Liver (tissue), 8 donors: ENCODE measurements at regions not wholly inside any gene's neighbourhood (a gene's known extent, or its start where the extent isn't known, plus 50 kb on each side); places are given as distances from the start of the nearest gene placed in this dataset.

Experiments
- DNase-seq: peaks from one replicate; pipeline ENCODE4 v3.0.0-alpha.2; 2017; ENCODE audit warnings: low spot score
- H3K27ac ChIP-seq, 2 donors: one replicate each; pipeline ENCODE4 v1.7.0; 2013; ENCODE audit warnings: inconsistent platforms in 2 of 2, low read length in 2 of 2, control low read depth in 1 of 2, low read depth in 1 of 2, mild to moderate bottlenecking in 1 of 2
- H3K27me3 ChIP-seq, 4 donors: one replicate each; pipeline versions ENCODE4 v1.6.1 to v1.7.0; 2013; ENCODE audit warnings: low read length in 3 of 4, inconsistent platforms in 1 of 4, mild to moderate bottlenecking in 1 of 4, moderate library complexity in 1 of 4; ENCODE audit not compliant: control insufficient read depth in 4 of 4, insufficient read depth in 4 of 4
- H3K36me3 ChIP-seq, 4 donors: one replicate each; pipeline versions ENCODE4 v1.6.1 to v1.7.0; 2013; ENCODE audit warnings: low read length in 3 of 4, mild to moderate bottlenecking in 3 of 4, low read depth in 1 of 4, moderate library complexity in 1 of 4; ENCODE audit not compliant: control insufficient read depth in 4 of 4, insufficient read depth in 3 of 4
- H3K4me1 ChIP-seq, 4 donors: one replicate each; pipeline versions ENCODE4 v1.6.1 to v1.7.0; 2013; ENCODE audit warnings: low read length in 3 of 4, mild to moderate bottlenecking in 3 of 4, moderate library complexity in 1 of 4; ENCODE audit not compliant: control insufficient read depth in 4 of 4, insufficient read depth in 4 of 4
- H3K4me3 ChIP-seq, 3 donors: one replicate each; pipeline versions ENCODE4 v1.6.1 to v1.7.0; 2013; ENCODE audit warnings: low read length in 3 of 3, control low read depth in 1 of 3, low read depth in 1 of 3, mild to moderate bottlenecking in 1 of 3
- H3K9ac ChIP-seq, 2 donors: one replicate each; pipeline ENCODE4 v1.7.0; 2013; ENCODE audit warnings: low read length in 2 of 2, mild to moderate bottlenecking in 2 of 2, moderate library complexity in 2 of 2, control low read depth in 1 of 2, low read depth in 1 of 2
- H3K9me3 ChIP-seq, 4 donors: one replicate each; pipeline versions ENCODE4 v1.6.1 to v1.7.0; 2013; ENCODE audit warnings: low read length in 3 of 4; ENCODE audit not compliant: control insufficient read depth in 4 of 4
- ATF3 ChIP-seq: IDR thresholded peaks from 2 replicates; pipeline ENCODE4 v1.6.1; 2016; ENCODE audit warnings: antibody characterized with exemption
- CTCF ChIP-seq: fragments of 150-350 bp; IDR thresholded peaks from 2 replicates; pipeline ENCODE4 v1.5.1; 2017; ENCODE audit warnings: improper control_type of control experiment, low read depth, low read length; ENCODE audit not compliant: missing input control
- EGR1 ChIP-seq, 2 donors: IDR thresholded peaks; 2 replicates each; pipeline ENCODE4 v1.6.1; 2016 to 2018; ENCODE audit warnings: antibody characterized with exemption in 2 of 2, low read depth in 2 of 2
- FOXA1 ChIP-seq: IDR thresholded peaks from 2 replicates; pipeline ENCODE4 v1.6.1; 2016; ENCODE audit warnings: antibody characterized with exemption
- FOXA2 ChIP-seq: IDR thresholded peaks from 2 replicates; pipeline ENCODE4 v1.6.1; 2016; ENCODE audit warnings: antibody characterized with exemption
- GABPA ChIP-seq, 2 donors: IDR thresholded peaks in 1 of 2; conservative IDR thresholded peaks in 1 of 2; 2 replicates each; pipeline ENCODE4 v1.6.1; 2016; ENCODE audit warnings: antibody characterized with exemption in 2 of 2, mild to moderate bottlenecking in 1 of 2, moderate library complexity in 1 of 2
- MAX ChIP-seq: IDR thresholded peaks from 2 replicates; pipeline ENCODE4 v1.6.1; 2016; ENCODE audit warnings: antibody characterized with exemption
- NR2F2 ChIP-seq: IDR thresholded peaks from 2 replicates; pipeline ENCODE4 v1.6.1; 2016; ENCODE audit warnings: antibody characterized with exemption
- REST ChIP-seq: IDR thresholded peaks from 2 replicates; pipeline ENCODE4 v1.6.1; 2016; ENCODE audit warnings: antibody characterized with exemption, mild to moderate bottlenecking
- SP1 ChIP-seq: IDR thresholded peaks from 2 replicates; pipeline ENCODE4 v1.6.1; 2018; ENCODE audit warnings: antibody characterized with exemption, mild to moderate bottlenecking
- TAF1 ChIP-seq: conservative IDR thresholded peaks from 2 replicates; pipeline ENCODE4 v1.6.1; 2016; ENCODE audit warnings: antibody characterized with exemption, mild to moderate bottlenecking
- YY1 ChIP-seq: IDR thresholded peaks from 2 replicates; pipeline ENCODE4 v1.6.1; 2016; ENCODE audit warnings: antibody characterized with exemption, mild to moderate bottlenecking
- ZBTB33 ChIP-seq: IDR thresholded peaks from 2 replicates; pipeline ENCODE4 v1.6.1; 2016; ENCODE audit warnings: antibody characterized with exemption
- WGBS: extraction: QIAGEN DNeasy Blood & Tissue Kit; methylation state at CpG from one replicate; pipeline ENCODE4 v1.1.7; 2013; 5-methylcytosine and 5-hydroxymethylcytosine counted together
- donor health status: healthy.
- donor health status: healthy.
- donor health status: healthy.
- donor health status: healthy.
- donor health status: healthy.

GRCh38 chr7:26948617-26949118 is 84.3 kb upstream of the SKAP2 start (continued):
- TF ChIP-seq ATF3 (no peak), YY1 (no peak), GABPA (IDR thresholded peaks at IDR 0.05 in 1 of 2, conservative IDR thresholded peaks at IDR 0.05 in 1 of 2) (no peak), FOXA1 (no peak), CTCF (no peak)

GRCh38 chr7:26944501-26945358 is 80.3 kb upstream of the SKAP2 start:
- no peak for DNase-seq
- TF ChIP-seq MAX (no peak), ZBTB33 (no peak), SP1 (no peak), ATF3 (no peak), YY1 (no peak), NR2F2 (no peak), GABPA (IDR thresholded peaks at IDR 0.05 in 1 of 2, conservative IDR thresholded peaks at IDR 0.05 in 1 of 2) (no peak), FOXA1 (no peak), REST (no peak), FOXA2 (no peak), TAF1 (no peak), CTCF (no peak), EGR1 (IDR thresholded peaks at IDR 0.05; ENCODE audit: low read depth in 2 of 2) (no peak)
- Histone ChIP-seq H3K27me3 (peaks cover 0 to 14% (median under 1%) of the 10 kb centered on the region in 4 donors), H3K27ac (no peak overlapping the region), H3K9me3 (no peaks in the 10 kb centered on the region), H3K4me3 (no peak overlapping the region), H3K36me3 (no peaks in the 10 kb centered on the region), H3K9ac (no peak overlapping the region), H3K4me1 (no peaks in the 10 kb centered on the region)
- 75% methylated on average over 4 of the region's 4 CpGs for WGBS
